Upper lobe of left lung (tissue), 4 donors: ENCODE measurements at regions not wholly inside any gene's neighbourhood (a gene's known extent, or its start where the extent isn't known, plus 50 kb on each side); places are given as distances from the start of the nearest gene placed in this dataset.

Source experiments
- EP300 ChIP-seq, 4 donors: sonication (generic); formaldehyde crosslinking; IDR thresholded peaks; one replicate each; pipeline ENCODE4 v1.5.1; 2017; ENCODE audit warnings: antibody characterized with exemption in 4 of 4, control low read depth in 2 of 4
- POLR2A ChIP-seq, 4 donors: fragments of 450-650 bp; IDR thresholded peaks; one replicate each; pipeline ENCODE4 v1.5.1; 2016 to 2017; ENCODE audit warnings: antibody characterized with exemption in 4 of 4, mild to moderate bottlenecking in 2 of 4
- POLR2AphosphoS5 ChIP-seq, 2 donors: sonication (generic); formaldehyde crosslinking; IDR thresholded peaks; one replicate each; pipeline ENCODE4 v1.5.1; 2017; ENCODE audit warnings: antibody characterized with exemption in 2 of 2
- TF ChIP-seq, protein P1 (sequence below), 6 experiments: fragments of 450-650 bp in 4 of 6; fragments of 200-600 bp in 2 of 6; sonication (generic) in 2 of 6; IDR thresholded peaks; one replicate each; pipeline ENCODE4 v1.5.1; 2016 to 2019; ENCODE audit warnings: antibody characterized with exemption in 6 of 6

DNA sequence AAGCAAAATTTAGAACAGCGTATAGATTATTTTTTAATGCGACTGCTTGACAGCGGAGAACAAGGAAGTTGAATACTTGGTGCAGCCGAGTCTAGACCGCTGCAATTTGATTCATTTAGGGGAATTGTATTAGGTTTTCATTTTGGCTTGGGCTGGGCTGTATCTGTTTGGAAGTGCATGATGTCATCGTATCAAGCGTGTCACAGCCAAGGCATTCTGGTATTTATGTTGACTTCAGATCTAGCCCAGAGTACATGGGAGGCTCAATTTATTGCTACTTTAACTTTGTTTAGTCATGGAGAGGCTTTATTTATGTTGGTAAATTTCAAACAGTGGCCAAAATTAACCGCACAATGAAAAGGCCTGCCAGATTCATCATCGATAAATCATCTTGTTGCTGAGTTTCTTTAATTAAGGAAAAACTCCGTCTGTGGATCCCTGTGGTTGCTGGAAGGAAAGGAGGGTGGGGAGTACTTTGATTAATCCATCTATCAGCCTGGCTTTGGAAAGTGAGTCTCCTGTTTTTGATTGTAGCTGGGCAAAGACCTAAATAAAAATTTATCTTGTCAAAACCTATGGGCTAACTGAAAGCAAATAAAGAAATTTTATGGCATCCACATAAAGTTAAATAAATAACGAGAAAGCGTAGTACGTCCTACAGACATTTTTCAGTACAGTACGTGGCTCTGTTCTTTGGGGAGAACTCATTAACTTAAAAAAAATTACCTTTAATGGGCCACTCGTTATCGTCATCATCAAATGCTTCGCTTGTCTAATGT lies 230.4 kb upstream of the SPRED2 start:
- TF ChIP-seq POLR2A (IDR thresholded peaks at IDR 0.05) = no peak
- TF ChIP-seq, protein P1, sequence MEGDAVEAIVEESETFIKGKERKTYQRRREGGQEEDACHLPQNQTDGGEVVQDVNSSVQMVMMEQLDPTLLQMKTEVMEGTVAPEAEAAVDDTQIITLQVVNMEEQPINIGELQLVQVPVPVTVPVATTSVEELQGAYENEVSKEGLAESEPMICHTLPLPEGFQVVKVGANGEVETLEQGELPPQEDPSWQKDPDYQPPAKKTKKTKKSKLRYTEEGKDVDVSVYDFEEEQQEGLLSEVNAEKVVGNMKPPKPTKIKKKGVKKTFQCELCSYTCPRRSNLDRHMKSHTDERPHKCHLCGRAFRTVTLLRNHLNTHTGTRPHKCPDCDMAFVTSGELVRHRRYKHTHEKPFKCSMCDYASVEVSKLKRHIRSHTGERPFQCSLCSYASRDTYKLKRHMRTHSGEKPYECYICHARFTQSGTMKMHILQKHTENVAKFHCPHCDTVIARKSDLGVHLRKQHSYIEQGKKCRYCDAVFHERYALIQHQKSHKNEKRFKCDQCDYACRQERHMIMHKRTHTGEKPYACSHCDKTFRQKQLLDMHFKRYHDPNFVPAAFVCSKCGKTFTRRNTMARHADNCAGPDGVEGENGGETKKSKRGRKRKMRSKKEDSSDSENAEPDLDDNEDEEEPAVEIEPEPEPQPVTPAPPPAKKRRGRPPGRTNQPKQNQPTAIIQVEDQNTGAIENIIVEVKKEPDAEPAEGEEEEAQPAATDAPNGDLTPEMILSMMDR (IDR thresholded peaks at IDR 0.05) = no peak
- TF ChIP-seq EP300 (IDR thresholded peaks at IDR 0.05) = no peak
- TF ChIP-seq POLR2AphosphoS5 (IDR thresholded peaks at IDR 0.05) = no peak
